B cell (primary cell): ENCODE measurements at regions not wholly inside any gene's neighbourhood (a gene's known extent, or its start where the extent isn't known, plus 50 kb on each side); places are given as distances from the start of the nearest gene placed in this dataset.

Source experiments
- CTCF ChIP-seq: fragments of 200-600 bp; IDR thresholded peaks from one replicate; pipeline ENCODE4 v1.8.0; 2022; ENCODE audit warnings: antibody characterized with exemption, mild to moderate bottlenecking
- EZH2 ChIP-seq: IDR thresholded peaks from 2 replicates; pipeline ENCODE4 v1.6.1; 2012; ENCODE audit warnings: borderline replicate concordance, low read depth, mild to moderate bottlenecking, moderate library complexity, low read length; ENCODE audit not compliant: insufficient read depth, poor library complexity, severe bottlenecking

DNA sequence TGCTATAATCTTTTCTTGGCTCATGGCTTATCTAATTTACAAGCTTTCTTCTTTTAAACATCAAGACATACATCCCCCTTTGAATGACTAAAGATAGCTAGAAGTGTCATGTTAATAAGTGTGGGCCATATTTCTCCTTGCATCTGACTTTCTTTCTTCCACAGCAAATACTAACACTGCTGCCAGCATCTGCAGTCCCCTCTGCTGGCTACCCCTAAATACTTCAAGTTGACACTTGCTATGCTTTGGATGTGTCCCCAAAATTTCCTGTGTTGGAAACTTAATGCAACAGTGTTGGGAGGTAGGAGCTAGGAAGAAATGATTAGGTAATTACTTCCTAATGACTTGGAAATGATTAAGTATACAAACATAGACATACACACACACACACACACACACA is 459.0 kb upstream of the ST8SIA4 start:
- TF ChIP-seq CTCF (no peak), EZH2 (no peak)
